ENCODE measurements at regions not wholly inside any gene's neighbourhood (a gene's known extent, or its start where the extent isn't known, plus 50 kb on each side); places are given as distances from the start of the nearest gene placed in this dataset.

GRCh38 chr6:14309516-14309915, 191.9 kb downstream of the CD83 start:
- no TSS peak for BruUV-seq (replicated peaks)
- Histone ChIP-seq H3K9me3 (no peaks in the 10 kb centered on the region), H3K4me1 (peaks cover 35% of the 10 kb centered on the region), H3K36me3 (ENCODE audit: control insufficient read depth, insufficient read depth, low read length) (no peaks in the 10 kb centered on the region), H3K4me3 (ENCODE audit: low read depth, low read length) (no peak overlapping the region), H3K27me3 (replicated peaks; ENCODE audit: control insufficient read depth, insufficient read depth, low read length) (no peaks in the 10 kb centered on the region)
- Mint-ChIP-seq H3K9me3 (ENCODE audit: unreplicated experiment) (no peaks in the 10 kb centered on the region), H3K27me3 (ENCODE audit: insufficient read depth, unreplicated experiment) (no peaks in the 10 kb centered on the region), H3K27ac (ENCODE audit: unreplicated experiment) (no peak overlapping the region), H3K36me3 (ENCODE audit: insufficient read depth, unreplicated experiment) (no peaks in the 10 kb centered on the region), H3K4me3 (ENCODE audit: unreplicated experiment) (no peak overlapping the region), H3K4me1 (ENCODE audit: low read depth, unreplicated experiment) (peaks cover 19% of the 10 kb centered on the region)
- ChIA-PET POLR2A (no interaction called here), CTCF (no interaction called here)
- no peak for DNase-seq
- no peak for TF ChIP-seq CTCF (IDR thresholded peaks at IDR 0.05; ENCODE audit: insufficient read depth in 1 of 2, low read depth in 1 of 2, low read length in 1 of 2, severe bottlenecking in 1 of 2, unreplicated experiment in 1 of 2)
- intact Hi-C loops (cut with micrococcal nuclease; ENCODE audit: unreplicated experiment) = no loop called here

GRCh38 chr6:14309951-14310445, 192.4 kb downstream of the CD83 start:
- no peaks in the 10 kb centered on the region for H3K27me3 Mint-ChIP-seq (ENCODE audit: insufficient read depth, unreplicated experiment)
- DNase-seq = no peak
- no peaks in the 10 kb centered on the region for H3K9me3 Mint-ChIP-seq (ENCODE audit: unreplicated experiment)
- H3K27ac Mint-ChIP-seq (ENCODE audit: unreplicated experiment) = no peak overlapping the region
- H3K36me3 Mint-ChIP-seq (ENCODE audit: insufficient read depth, unreplicated experiment) = no peaks in the 10 kb centered on the region
- H3K36me3 ChIP-seq (ENCODE audit: control insufficient read depth, insufficient read depth, low read length) = no peaks in the 10 kb centered on the region
- TF ChIP-seq CTCF (IDR thresholded peaks at IDR 0.05; ENCODE audit: insufficient read depth in 1 of 2, low read depth in 1 of 2, low read length in 1 of 2, severe bottlenecking in 1 of 2, unreplicated experiment in 1 of 2) = no peak
- no TSS peak for BruUV-seq (replicated peaks)
- H3K4me1 Mint-ChIP-seq (ENCODE audit: low read depth, unreplicated experiment) = peaks cover 18% of the 10 kb centered on the region
- intact Hi-C loops (cut with micrococcal nuclease; ENCODE audit: unreplicated experiment) = loop anchor here (10.0 kb wide), 1 partner anchor 95 kb away; no protein-coding TSS in a partner anchor
- ChIA-PET POLR2A (no interaction called here), CTCF (no interaction called here)
- H3K4me1 ChIP-seq = peaks cover 35% of the 10 kb centered on the region
- H3K4me3 ChIP-seq (ENCODE audit: low read depth, low read length) = no peak overlapping the region
- H3K4me3 Mint-ChIP-seq (ENCODE audit: unreplicated experiment) = no peak overlapping the region
- H3K9me3 ChIP-seq = no peaks in the 10 kb centered on the region
- no peaks in the 10 kb centered on the region for H3K27me3 ChIP-seq (replicated peaks; ENCODE audit: control insufficient read depth, insufficient read depth, low read length)

GRCh38 chr6:14310960-14311359, 193.4 kb downstream of the CD83 start:
- Histone ChIP-seq H3K4me3 (ENCODE audit: low read depth, low read length) (no peak overlapping the region), H3K4me1 (peaks cover 42% of the 10 kb centered on the region), H3K36me3 (ENCODE audit: control insufficient read depth, insufficient read depth, low read length) (no peaks in the 10 kb centered on the region), H3K9me3 (no peaks in the 10 kb centered on the region), H3K27me3 (replicated peaks; ENCODE audit: control insufficient read depth, insufficient read depth, low read length) (no peaks in the 10 kb centered on the region)
- Mint-ChIP-seq H3K36me3 (ENCODE audit: insufficient read depth, unreplicated experiment) (no peaks in the 10 kb centered on the region), H3K4me3 (ENCODE audit: unreplicated experiment) (no peak overlapping the region), H3K27me3 (ENCODE audit: insufficient read depth, unreplicated experiment) (no peaks in the 10 kb centered on the region), H3K9me3 (ENCODE audit: unreplicated experiment) (no peaks in the 10 kb centered on the region), H3K27ac (ENCODE audit: unreplicated experiment) (no peak overlapping the region), H3K4me1 (ENCODE audit: low read depth, unreplicated experiment) (peaks cover 20% of the 10 kb centered on the region)
- intact Hi-C loops (cut with micrococcal nuclease; ENCODE audit: unreplicated experiment) = loop anchor here (10.0 kb wide), 1 partner anchor 96 kb away; no protein-coding TSS in a partner anchor
- CTCF ChIA-PET = interaction anchor here (0.8 kb wide), 1 partner anchor 957 kb away, joined by 3 read pairs; no protein-coding TSS in a partner anchor
- DNase-seq = peak; percentile 35 to 54
- POLR2A ChIA-PET = interaction anchor here (0.5 kb wide), 1 partner anchor 177 kb away, joined by 3 read pairs; no protein-coding TSS in a partner anchor
- TF ChIP-seq CTCF (IDR thresholded peaks at IDR 0.05; ENCODE audit: insufficient read depth in 1 of 2, low read depth in 1 of 2, low read length in 1 of 2, severe bottlenecking in 1 of 2, unreplicated experiment in 1 of 2) = no peak
- BruUV-seq (replicated peaks) = no TSS peak

Measured in Caco-2 (cell line).